NCI-H1436 treated with DMSO at 0.1 percent for 48 hours (cell line): ENCODE measurements at regions not wholly inside any gene's neighbourhood (a gene's known extent, or its start where the extent isn't known, plus 50 kb on each side); places are given as distances from the start of the nearest gene placed in this dataset.
A peak's percentile ranks its signal among the peaks of the same experiment; 100 is the strongest.
"Not testable (repeated sequence)": the region's sequence is repeated elsewhere in the genome, so short reads cannot be mapped to it uniquely, and the experiment has no call there.

Experiments used
- DNase-seq: peaks from one replicate; lab custom pipeline; 2025; lab: John Stamatoyannopoulos, UW

DNA sequence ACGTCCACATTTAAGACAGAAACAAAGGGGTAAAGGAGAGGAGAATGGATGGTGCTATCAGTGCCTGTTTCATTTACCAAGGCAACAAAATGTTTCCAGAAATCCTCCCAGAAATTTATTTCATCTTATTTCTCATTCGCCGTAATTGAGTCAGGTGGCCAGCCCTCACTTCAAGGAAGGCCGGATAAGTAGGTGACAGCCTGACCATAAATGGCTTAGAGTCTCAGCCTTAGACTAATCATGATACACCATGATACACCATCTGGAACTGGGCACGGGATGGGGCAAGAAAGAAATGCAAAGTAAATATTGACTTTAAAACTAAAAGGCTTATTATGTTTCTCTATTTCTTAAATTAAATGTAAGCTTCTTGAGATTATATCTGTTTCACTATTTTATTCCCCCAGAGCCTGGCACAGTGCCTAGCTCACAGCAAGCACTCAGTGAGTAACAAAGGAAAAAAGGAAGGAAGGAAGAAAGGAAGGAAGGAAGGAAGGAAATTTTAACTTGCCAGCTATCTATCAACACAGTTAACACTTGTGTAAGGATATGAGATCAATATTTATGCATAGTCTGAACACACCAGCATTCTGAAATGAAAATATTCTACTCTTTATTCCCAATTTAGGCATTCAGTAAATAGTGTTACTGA lies 106.1 kb upstream of the FSCB start:
- DNase-seq = no peak

DNA sequence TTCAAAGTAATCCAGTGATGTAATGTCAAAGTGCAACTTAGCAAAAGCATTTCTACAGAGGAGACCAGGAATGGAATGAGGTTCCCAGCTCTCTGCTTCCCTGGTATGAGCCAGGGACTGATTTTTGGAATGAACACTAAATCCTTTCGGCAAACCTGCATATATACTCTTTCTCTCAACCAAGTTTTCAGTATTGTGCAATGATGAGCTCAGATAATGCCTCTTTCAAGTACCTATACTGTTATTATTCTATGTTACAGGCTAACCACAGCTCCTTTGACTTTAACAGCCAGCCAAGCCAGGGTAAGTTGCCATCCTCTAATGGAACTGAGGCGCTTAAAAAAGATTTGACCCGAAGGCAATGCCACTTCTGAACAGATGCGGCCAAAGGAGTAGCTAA lies 104.9 kb upstream of the FSCB start:
- no peak for DNase-seq

DNA sequence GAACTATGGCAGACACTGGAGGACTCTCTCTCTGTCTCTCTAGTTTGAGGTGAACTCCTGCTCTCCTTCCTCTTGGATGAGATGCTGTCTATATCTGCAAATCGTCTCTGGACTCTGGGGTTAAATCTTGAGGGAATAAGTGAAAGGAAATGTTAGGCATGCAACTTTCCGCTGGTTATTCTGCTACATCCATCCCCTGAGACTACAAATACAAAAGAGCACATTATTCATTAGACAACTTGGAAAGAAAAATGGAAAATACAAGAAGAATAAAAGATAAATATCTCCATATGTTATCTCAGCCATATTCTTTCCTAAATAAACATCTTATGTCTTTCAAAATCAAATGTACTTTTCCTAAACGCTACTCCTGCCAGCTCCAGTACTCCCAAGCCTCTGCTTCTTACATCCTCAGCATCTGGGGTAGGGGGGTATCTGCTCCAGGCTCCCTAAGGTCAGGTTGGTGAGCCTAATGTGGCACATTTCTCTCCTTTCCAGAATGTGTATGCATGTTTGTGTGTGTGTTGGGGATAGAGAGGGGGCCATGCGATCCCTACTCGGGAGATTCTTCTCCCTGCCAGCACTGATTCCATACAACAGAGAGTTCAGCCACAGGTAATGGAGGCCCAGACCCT lies 102.9 kb upstream of the FSCB start:
- no peak for DNase-seq

DNA sequence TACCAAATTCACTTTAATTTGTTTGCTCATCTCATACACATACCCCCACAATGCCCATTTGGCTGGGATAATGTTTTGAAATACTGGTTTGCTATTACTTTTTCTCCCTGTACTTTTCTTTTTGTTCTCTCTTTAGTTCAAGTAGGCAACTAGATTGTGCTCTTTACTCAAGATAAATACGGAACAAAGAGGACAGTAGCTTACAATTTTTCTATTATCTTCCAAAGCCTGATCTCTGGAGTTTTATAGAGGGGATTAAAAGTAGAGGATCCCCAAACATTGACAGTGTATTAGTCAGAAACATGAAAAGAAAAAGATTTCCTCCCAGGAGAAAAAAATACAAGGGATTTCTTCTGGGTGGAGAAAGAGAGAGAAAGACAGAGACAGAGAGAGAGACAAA lies 102.1 kb upstream of the FSCB start:
- DNase-seq = no peak

DNA sequence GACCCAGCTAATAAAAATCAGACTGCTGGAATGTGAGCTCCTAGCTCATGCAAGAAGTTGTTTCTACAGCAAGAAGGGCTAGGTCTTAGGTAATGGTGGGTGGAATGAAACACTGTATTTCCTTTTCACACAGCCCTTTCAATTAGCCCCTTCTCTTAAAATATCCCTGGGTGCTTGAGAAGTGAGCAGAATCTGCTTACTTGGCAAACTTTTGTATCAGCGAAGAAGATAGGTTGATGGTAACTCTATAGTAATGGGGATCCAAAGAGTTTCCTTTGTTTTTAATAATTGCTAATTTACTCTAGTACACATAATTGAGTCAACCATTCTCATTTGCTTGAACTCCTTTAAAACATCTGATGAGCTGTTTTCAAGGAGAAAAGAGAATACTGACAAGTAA lies 100.6 kb upstream of the FSCB start:
- DNase-seq = no peak

DNA sequence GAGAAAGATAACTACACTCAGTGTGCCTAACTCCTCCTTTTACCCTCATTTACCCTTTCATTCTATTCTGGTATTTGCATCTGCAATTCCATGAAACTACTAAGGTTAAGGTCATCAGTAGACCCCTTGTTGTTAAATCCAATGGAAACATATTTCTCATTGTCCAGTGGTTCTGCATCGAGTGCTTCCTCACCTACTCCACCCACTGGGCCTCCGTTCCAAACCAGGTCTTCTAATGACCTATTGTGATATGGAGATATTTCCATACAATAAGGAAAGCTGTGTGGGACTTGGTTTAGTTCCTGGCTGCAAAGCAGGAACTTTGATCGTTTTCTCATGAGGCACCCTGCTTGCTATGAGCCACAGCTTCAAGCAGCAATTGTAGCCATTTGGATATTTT lies 99.5 kb upstream of the FSCB start:
- no peak for DNase-seq

DNA sequence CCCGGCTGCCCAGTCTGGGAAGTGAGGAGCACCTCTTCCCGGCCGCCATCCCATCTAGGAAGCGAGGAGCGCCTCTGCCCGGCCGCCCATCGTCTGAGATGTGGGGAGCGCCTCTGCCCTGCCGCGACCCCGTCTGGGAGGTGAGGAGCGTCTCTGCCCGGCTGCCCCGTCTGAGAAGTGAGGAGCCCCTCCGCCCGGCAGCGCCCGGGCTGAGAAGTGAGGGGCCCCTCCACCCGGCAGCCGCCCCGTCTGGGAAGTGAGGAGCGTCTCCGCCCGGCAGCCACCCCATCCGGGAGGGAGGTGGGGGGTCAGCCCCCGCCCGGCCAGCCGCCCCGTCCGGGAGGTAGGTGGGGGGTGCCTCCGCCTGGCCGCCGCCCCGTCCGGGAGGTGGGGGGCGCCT lies 94.2 kb upstream of the FSCB start:
- DNase-seq = not testable (repeated sequence)

DNA sequence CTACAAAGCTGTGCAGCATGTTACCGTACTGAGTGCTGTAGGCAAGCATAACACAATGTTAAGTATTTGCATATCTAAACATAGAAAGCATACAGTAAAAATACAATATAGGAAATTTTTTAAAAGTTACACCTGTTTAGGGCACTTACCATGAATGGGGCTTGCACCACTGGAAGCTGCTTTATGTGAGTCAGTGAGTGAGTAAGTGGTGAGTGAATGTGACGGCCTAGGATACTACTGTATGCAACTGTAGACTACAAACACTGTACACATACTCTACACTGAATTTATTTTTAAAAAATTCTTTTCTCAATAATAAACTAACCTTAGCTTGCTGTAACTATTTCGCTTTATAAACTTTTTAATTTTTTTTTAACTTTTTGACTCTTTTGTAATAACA lies 82.1 kb upstream of the FSCB start:
- no peak for DNase-seq

DNA sequence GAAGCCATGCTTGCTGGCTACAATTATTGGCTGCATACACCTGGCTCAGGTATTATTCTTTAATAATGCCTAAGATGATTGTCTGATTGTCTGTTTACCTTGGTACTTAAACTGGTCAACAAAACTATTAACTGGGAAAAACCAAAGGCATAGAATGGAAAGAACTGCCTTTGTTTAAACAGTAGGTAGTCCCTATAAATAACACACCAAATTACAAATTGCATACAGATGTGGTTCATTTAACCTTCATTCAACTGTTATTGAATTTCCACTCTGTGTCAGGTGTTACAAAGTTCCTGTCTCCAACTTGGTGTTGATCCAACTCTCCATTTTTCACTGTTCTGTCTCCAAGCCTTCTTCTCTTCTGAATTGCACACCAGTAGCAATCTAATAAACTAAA lies 79.8 kb upstream of the FSCB start:
- peak; percentile 70 for DNase-seq

DNA sequence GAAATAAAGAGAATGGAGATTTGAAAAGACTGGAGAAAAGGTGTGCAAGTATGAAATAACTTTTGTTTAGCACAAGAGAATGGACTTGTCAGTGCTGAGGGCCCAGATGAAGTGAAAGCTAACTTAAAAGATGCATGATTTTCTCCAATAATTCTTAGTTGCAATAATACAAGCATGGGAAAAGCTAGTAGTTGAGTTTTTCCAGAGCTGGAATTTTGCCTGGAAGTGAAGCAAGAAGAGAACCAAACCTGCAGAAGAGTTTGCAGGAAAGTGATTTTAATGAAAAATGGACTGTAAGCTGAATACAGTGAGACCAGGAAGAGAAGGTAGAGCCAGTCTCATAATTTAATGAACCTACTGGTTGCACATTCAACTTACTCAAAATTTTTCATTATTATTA lies 69.3 kb upstream of the FSCB start:
- no peak for DNase-seq

DNA sequence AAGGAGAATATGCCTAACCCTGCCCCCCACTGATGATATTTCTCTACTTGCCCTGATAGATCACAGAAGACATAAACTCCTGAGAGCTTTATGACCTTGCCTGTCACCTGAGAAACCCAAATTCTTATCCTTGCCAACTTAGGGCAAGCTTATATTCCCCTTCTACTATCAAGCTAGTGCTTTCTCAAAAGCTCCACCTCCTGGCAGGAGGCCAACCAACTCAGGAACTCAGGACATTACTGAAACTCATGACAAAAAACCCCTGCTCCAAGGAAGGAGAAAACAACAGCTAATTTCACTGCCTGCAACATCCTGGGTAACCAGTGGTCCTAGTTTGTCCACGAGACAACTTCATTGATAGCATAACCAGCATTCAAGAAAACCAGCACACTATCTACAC lies 60.9 kb upstream of the FSCB start:
- no peak for DNase-seq

DNA sequence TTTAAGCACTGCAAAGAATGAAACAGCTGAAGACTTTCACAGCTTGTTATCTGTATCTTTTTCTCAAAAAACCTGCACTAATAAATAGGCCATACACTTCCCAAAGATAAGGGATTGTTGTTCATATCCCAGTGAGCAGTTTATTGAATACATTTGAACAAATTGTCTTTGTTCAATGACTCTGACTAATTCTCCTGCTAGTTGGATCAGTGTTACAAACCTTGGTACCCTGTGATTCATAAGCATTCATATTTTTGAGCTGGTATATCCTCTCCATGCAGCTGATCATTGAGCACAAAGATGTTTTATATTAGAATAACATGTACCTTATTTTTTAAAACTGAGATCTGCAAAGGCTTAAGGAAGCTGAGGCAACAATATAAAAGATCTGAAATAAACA lies 58.9 kb upstream of the FSCB start:
- DNase-seq = no peak

DNA sequence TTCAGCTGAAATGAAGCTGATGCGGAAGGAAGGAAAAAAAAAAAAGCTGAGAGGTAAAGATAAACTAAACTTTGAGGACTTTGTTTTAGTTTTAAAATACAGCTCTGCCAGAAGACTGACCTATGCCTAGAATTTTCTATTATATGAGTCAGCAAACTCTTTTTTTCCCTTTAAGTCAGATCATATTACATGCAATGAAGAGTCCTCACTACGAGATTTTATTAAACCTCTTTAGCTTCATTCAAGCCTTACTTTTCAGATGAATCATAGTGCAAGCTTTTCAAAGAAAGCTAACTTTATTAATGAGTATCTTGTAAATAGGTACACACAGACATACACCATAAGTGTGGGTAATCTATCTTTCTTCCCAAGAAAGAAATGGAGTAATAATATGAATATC lies 57.8 kb upstream of the FSCB start:
- no peak for DNase-seq
